K562 (cell line): ENCODE measurements at regions not wholly inside any gene's neighbourhood (a gene's known extent, or its start where the extent isn't known, plus 50 kb on each side); places are given as distances from the start of the nearest gene placed in this dataset.

ENCODE experiments used
- ATAC-seq: fragments of 200-7000 bp; cut with Tn5 transposase; 3 replicates; pipeline ENCODE4 v1.9.1; 2020; ENCODE audit warnings: moderate library complexity
- BruUV-seq: library from RNA; stranded (reverse); fragments of 400-500 nt; replicated peaks from 2 replicates; lab custom pipeline; 2021; lab: Mats Ljungman, UMichigan
- CTCF ChIA-PET: fragments of 300-600 bp; formaldehyde crosslinking; extraction: SDS; loops from one replicate; lab custom pipeline; 2021; ENCODE audit warnings: low intra/inter-chr PET ratio; lab: Yijun Ruan, JAX
- POLR2A ChIA-PET: fragments of 300-600, 350-650 bp; sonication (Branson Sonifier 250); formaldehyde crosslinking; extraction: SDS; loops from one replicate; lab custom pipeline; 2021; ENCODE audit warnings: antibody characterized with exemption, inconsistent platforms; lab: Yijun Ruan, JAX
- DNase-seq, 4 experiments: peaks; one replicate each; pipeline versions ENCODE4 v3.0.0 to v3.0.0-alpha.2; 2011 to 2018; ENCODE audit warnings: low spot score in 3 of 4, mixed read lengths in 3 of 4; ENCODE audit errors: extremely low read depth in 1 of 4
- FAIRE-seq: peaks from 2 replicates; lab custom pipeline; 2011; peaks lifted over from hg19 to GRCh38; lab: Jason Lieb, UNC
- H2AFZ ChIP-seq: 2 replicates; pipeline ENCODE4 v1.6.0; 2011; ENCODE audit warnings: low read depth, low read length, control low read depth, inconsistent platforms
- H3K27ac ChIP-seq: fragments of 200-600 bp; 3 replicates; pipeline ENCODE4 v1.8.0; 2011; ENCODE audit warnings: low read depth, mild to moderate bottlenecking, control low read depth, inconsistent platforms, low read length, moderate library complexity, mixed read lengths; ENCODE audit errors: extremely low read depth
- H3K27me3 ChIP-seq, 2 experiments: fragments of 300-600 bp in 1 of 2; 2 replicates in 1 of 2; 3 replicates in 1 of 2; pipeline versions ENCODE4 v1.6.0 to v1.8.0; 2011; ENCODE audit warnings: inconsistent platforms in 2 of 2, low read length in 2 of 2, mild to moderate bottlenecking in 1 of 2, mixed read lengths in 1 of 2, moderate library complexity in 1 of 2; ENCODE audit not compliant: control insufficient read depth in 2 of 2, insufficient read depth in 2 of 2
- H3K36me3 ChIP-seq: fragments of 300-600 bp; 3 replicates; pipeline ENCODE4 v1.8.0; 2011; ENCODE audit warnings: mild to moderate bottlenecking, low read length, inconsistent platforms; ENCODE audit not compliant: control insufficient read depth, insufficient read depth
- H3K4me1 ChIP-seq, 2 experiments: fragments of 200-600 bp in 1 of 2; replicated peaks in 1 of 2; 2 replicates in 1 of 2; 3 replicates in 1 of 2; pipeline versions ENCODE4 v1.5.1 to v1.8.0; 2011; ENCODE audit warnings: inconsistent platforms in 2 of 2, low read length in 2 of 2, mild to moderate bottlenecking in 1 of 2, mixed read lengths in 1 of 2, moderate library complexity in 1 of 2; ENCODE audit not compliant: control insufficient read depth in 2 of 2, insufficient read depth in 2 of 2
- H3K4me2 ChIP-seq: 2 replicates; pipeline ENCODE4 v1.6.1; 2011; ENCODE audit warnings: low read length, control low read depth, inconsistent platforms, mixed read lengths; ENCODE audit not compliant: insufficient read depth
- H3K4me3 ChIP-seq: fragments of 200-600 bp; sonication (generic), shearing (Covaris generic); 2 replicates; pipeline ENCODE4 v1.5.1; 2016; ENCODE audit warnings: control low read depth, inconsistent platforms
- H3K79me2 ChIP-seq: fragments of 200-600 bp; 3 replicates; pipeline ENCODE4 v1.8.0; 2011; ENCODE audit warnings: low read length, inconsistent platforms; ENCODE audit not compliant: control insufficient read depth, insufficient read depth
- H3K9ac ChIP-seq, 2 experiments: 2 replicates each; pipeline versions ENCODE4 v1.6.0 to v1.6.1; 2011; ENCODE audit warnings: low read depth in 2 of 2, low read length in 2 of 2, control low read depth in 1 of 2, inconsistent platforms in 1 of 2, mild to moderate bottlenecking in 1 of 2, mixed read lengths in 1 of 2; ENCODE audit not compliant: insufficient read depth in 1 of 2
- H3K9me1 ChIP-seq: one replicate; pipeline ENCODE4 v1.6.0; 2011; ENCODE audit warnings: inconsistent platforms, mild to moderate bottlenecking, low read length, moderate library complexity; ENCODE audit not compliant: control insufficient read depth, insufficient read depth
- H3K9me3 ChIP-seq: replicated peaks from 2 replicates; pipeline ENCODE4 v1.5.1; 2011; ENCODE audit warnings: low read depth, low read length, inconsistent platforms; ENCODE audit not compliant: control insufficient read depth, insufficient read depth
- H4K20me1 ChIP-seq: replicated peaks from 2 replicates; pipeline ENCODE4 v1.6.1; 2011; ENCODE audit warnings: low read length, inconsistent platforms, mixed read lengths; ENCODE audit not compliant: control insufficient read depth, insufficient read depth
- DDX20 ChIP-seq: fragments of 450-650 bp; IDR thresholded peaks from 2 replicates; pipeline ENCODE4 v1.6.1; 2016; ENCODE audit warnings: missing genetic modification characterization, low read depth, mild to moderate bottlenecking, missing compliant biosample characterization, moderate library complexity
- ILK ChIP-seq: fragments of 450-650 bp; IDR thresholded peaks from 2 replicates; pipeline ENCODE4 v1.6.1; 2016; ENCODE audit warnings: missing genetic modification characterization, low read depth, mild to moderate bottlenecking, missing compliant biosample characterization, moderate library complexity, borderline replicate concordance
- NFYB ChIP-seq: IDR thresholded peaks from 2 replicates; pipeline ENCODE4 v1.6.1; 2011; ENCODE audit warnings: mild to moderate bottlenecking, moderate library complexity; ENCODE audit not compliant: insufficient read length; ENCODE audit errors: extremely low read depth
- RBM34 ChIP-seq: fragments of 200-400 bp; formaldehyde crosslinking; IDR thresholded peaks from 2 replicates; pipeline ENCODE4 v1.6.1; 2018; ENCODE audit warnings: low read length, borderline replicate concordance; ENCODE audit not compliant: insufficient read depth
- SIRT6 ChIP-seq: IDR thresholded peaks from one replicate; pipeline ENCODE4 v1.6.1; 2012; ENCODE audit warnings: low read depth, mild to moderate bottlenecking, control low read depth, inconsistent platforms, low read length, moderate library complexity
- SRSF3 ChIP-seq: fragments of 200-400 bp; formaldehyde crosslinking; IDR thresholded peaks from 2 replicates; pipeline ENCODE4 v1.6.1; 2016; ENCODE audit warnings: mild to moderate bottlenecking, low read length, moderate library complexity; ENCODE audit not compliant: insufficient read depth
- ZNF507 ChIP-seq: conservative IDR thresholded peaks from 2 replicates; pipeline ENCODE4 v1.6.1; 2017; ENCODE audit warnings: missing genetic modification characterization, missing compliant biosample characterization
- WGBS: fragments of 100-300 bp; shearing (Covaris generic); methylation state at CpG from one replicate; pipeline ENCODE4 v1.1.6; 2016; ENCODE audit warnings: low coverage, mixed read lengths; ENCODE audit not compliant: insufficient coverage; ENCODE audit errors: missing lambda C conversion rate; 5-methylcytosine and 5-hydroxymethylcytosine counted together
- in situ Hi-C: fragments of 300-500 bp; cut with MboI; formaldehyde crosslinking; loops from 4 replicates; pipeline ENCODE4 v1.15.0; 2018; ENCODE audit warnings: inconsistent platforms, mixed read lengths
- intact Hi-C: fragments of 100-400 bp; cut with micrococcal nuclease; formaldehyde crosslinking; loops from 2 replicates; pipeline ENCODE4 v1.14.2; 2022
- TF ChIP-seq, protein P1 (sequence below): fragments of 250-450 bp; sonication (Bioruptor Pico); IDR thresholded peaks from 2 replicates; pipeline ENCODE4 v1.5.0; 2021; ENCODE audit warnings: mild to moderate bottlenecking, moderate library complexity
- TF ChIP-seq, protein P2 (sequence below): fragments of 250-450 bp; sonication (Bioruptor Pico); IDR thresholded peaks from 2 replicates; pipeline ENCODE4 v1.8.0; 2022; ENCODE audit warnings: moderate library complexity, mild to moderate bottlenecking, inconsistent platforms
- TF ChIP-seq, protein P3 (sequence below): IDR thresholded peaks from 2 replicates; pipeline ENCODE4 v1.6.1; 2014; ENCODE audit warnings: antibody characterized with exemption

DNA sequence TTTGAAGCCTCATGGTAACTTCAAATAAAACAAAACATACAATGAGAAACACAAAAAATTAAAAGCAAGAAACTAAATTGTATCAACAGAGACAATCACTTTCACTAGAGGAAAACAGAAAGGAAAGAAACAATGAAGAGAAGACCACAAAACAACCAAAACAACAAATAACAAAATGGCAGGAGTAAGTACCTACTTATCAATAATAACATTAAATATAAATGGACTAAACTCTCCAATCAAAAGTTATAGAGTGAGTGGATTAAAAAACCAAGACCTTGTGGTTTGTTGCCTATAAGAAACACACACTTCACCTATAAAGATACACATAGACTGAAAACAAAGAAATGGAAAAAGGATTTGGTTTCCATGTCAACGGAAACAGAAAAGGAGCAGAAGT is 830.1 kb upstream of the TMEFF2 start:
- H2AFZ ChIP-seq: no peak overlapping the region
- no peaks in the 10 kb centered on the region for H3K79me2 ChIP-seq
- no peaks in the 10 kb centered on the region for H4K20me1 ChIP-seq
- no peak for DNase-seq
- no peak overlapping the region for H3K4me3 ChIP-seq
- in situ Hi-C loops: loop anchor here (25.0 kb wide), 1 partner anchor 837 kb away; the partner anchor contains the start of gene TMEFF2
- no peak for ATAC-seq
- no peaks in the 10 kb centered on the region for H3K4me1 ChIP-seq
- no peaks in the 10 kb centered on the region for H3K36me3 ChIP-seq
- TF ChIP-seq ZNF507 (tag) (peak; percentile 58), SRSF3 (no peak), ILK (no peak)
- ChIA-PET POLR2A (no interaction called here), CTCF (no interaction called here)
- intact Hi-C loops: no loop called here
- WGBS: no CpG with 5 or more reads among the region's 1 CpG
- H3K9me1 ChIP-seq: no peaks in the 10 kb centered on the region
- FAIRE-seq: no peak
- H3K27me3 ChIP-seq: no peaks in the 10 kb centered on the region
- no TSS peak for BruUV-seq
- no peak overlapping the region for H3K4me2 ChIP-seq
- H3K9ac ChIP-seq: no peak overlapping the region
- H3K9me3 ChIP-seq: no peaks in the 10 kb centered on the region
- no peak overlapping the region for H3K27ac ChIP-seq

DNA sequence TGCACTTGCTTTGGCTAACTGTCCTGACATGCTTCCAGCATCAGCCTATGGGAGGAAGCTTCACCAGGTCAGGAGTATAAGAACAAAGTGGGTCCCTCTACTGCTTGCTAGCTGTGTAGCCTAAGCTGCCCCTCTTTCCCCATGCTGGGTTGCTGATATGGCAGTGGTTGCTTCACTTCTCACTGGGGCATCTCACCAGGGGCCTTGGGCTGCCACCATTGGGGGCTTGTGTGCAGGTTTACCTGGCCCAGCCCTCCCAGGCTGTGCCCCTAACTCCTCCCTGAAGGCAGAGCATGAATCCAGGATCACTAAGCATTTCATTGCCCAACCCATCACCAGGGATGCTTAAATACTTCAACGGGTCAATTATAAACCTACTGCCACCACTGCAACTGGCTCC is 817.1 kb upstream of the TMEFF2 start:
- H3K36me3 ChIP-seq: no peaks in the 10 kb centered on the region
- BruUV-seq: no TSS peak
- H3K4me3 ChIP-seq: no peak overlapping the region
- H3K4me1 ChIP-seq: no peaks in the 10 kb centered on the region
- no peak for FAIRE-seq
- in situ Hi-C loops (no loop called here), intact Hi-C loops (no loop called here)
- no peaks in the 10 kb centered on the region for H3K79me2 ChIP-seq
- H3K4me2 ChIP-seq: no peak overlapping the region
- no peaks in the 10 kb centered on the region for H4K20me1 ChIP-seq
- ChIA-PET POLR2A (no interaction called here), CTCF (no interaction called here)
- 0% methylated on average over 1 of the region's 1 CpG for WGBS
- no peak for ATAC-seq
- no peak overlapping the region for H3K9ac ChIP-seq
- no peak for DNase-seq
- no peaks in the 10 kb centered on the region for H3K9me3 ChIP-seq
- no peaks in the 10 kb centered on the region for H3K27me3 ChIP-seq
- no peak overlapping the region for H2AFZ ChIP-seq
- no peaks in the 10 kb centered on the region for H3K9me1 ChIP-seq
- no peak overlapping the region for H3K27ac ChIP-seq
- TF ChIP-seq, protein P1, sequence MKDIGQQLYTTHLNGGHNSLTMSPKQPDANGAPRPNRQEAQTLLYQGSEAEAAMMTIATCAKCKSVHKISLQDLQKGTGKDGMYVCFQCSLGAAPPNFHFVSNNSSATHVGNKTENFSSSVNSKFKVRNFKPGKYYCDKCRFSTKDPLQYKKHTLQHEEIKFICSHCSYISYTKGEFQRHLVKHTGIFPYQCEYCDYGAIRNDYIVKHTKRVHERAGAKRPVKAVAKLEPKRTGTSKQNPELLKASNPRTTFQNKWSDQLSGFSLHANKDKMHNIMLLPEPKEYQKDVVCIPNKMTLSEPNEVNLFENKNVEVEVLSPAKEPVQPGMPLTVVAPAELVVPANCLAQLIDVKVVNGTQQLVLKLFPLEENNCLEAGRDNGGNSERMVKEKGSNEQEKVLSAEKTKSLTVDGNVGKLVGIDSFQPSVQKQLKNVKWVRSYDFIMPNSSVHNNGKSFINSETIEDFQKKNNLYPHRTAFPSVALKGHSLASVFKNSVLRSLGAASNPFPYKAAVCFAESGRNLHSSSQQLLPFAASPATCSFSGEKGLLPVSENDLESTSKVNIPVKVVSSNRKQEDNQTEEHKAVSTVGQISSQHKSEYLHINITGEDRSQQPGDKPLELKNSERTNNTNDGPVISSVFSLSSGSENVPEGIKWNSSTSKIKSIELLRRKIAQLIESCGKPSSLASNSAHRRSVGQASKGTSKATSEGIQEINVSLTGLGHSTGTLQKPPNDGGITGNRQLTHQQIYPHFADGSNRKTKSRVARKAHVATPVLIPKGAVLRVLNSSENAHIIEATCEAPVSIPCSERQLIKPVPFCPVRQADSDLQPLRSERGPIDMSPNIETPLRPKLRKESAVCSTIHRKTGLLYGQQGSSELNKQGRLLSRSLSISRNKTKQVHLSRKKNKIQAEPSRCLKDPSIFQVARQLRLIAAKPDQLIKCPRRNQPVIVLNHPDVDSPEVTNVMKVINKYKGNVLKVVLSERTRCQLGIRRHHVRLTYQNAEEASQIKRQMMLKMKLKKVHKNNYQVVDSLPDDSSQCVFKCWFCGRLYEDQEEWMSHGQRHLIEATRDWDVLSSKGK (CRISPR knock-in tag): no peak
- TF ChIP-seq, protein P2, sequence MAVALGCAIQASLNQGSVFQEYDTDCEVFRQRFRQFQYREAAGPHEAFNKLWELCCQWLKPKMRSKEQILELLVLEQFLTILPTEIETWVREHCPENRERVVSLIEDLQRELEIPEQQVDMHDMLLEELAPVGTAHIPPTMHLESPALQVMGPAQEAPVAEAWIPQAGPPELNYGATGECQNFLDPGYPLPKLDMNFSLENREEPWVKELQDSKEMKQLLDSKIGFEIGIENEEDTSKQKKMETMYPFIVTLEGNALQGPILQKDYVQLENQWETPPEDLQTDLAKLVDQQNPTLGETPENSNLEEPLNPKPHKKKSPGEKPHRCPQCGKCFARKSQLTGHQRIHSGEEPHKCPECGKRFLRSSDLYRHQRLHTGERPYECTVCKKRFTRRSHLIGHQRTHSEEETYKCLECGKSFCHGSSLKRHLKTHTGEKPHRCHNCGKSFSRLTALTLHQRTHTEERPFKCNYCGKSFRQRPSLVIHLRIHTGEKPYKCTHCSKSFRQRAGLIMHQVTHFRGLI (CRISPR knock-in tag): no peak
- TF ChIP-seq SIRT6 (no peak), DDX20 (tag) (no peak), RBM34 (no peak), NFYB (no peak)
- TF ChIP-seq, protein P3, sequence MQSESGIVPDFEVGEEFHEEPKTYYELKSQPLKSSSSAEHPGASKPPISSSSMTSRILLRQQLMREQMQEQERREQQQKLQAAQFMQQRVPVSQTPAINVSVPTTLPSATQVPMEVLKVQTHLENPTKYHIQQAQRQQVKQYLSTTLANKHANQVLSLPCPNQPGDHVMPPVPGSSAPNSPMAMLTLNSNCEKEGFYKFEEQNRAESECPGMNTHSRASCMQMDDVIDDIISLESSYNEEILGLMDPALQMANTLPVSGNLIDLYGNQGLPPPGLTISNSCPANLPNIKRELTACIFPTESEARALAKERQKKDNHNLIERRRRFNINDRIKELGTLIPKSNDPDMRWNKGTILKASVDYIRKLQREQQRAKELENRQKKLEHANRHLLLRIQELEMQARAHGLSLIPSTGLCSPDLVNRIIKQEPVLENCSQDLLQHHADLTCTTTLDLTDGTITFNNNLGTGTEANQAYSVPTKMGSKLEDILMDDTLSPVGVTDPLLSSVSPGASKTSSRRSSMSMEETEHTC: no peak
